ENCODE measurements at regions not wholly inside any gene's neighbourhood (a gene's known extent, or its start where the extent isn't known, plus 50 kb on each side); places are given as distances from the start of the nearest gene placed in this dataset.

- Histone ChIP-seq H3K4me1 (no peaks in the 10 kb centered on the region), H3K9me3 (no peaks in the 10 kb centered on the region), H3K27me3 (peaks cover 0 to 37% (median 21%) of the 10 kb centered on the region in 7 donors), H3K4me3 (no peak overlapping the region), H3K36me3 (no peaks in the 10 kb centered on the region), H3K27ac (no peak overlapping the region)
- no peak for TF ChIP-seq CTCF (IDR thresholded peaks at IDR 0.05)
- intact Hi-C loops (cut with DNase I): no loop called here
- WGBS, 2 donors: 80 to 81% methylated on average over 17 of the region's 17 CpGs
- no peak for DNase-seq
- no peak for ATAC-seq
Observed at GRCh38 chr19:29381353-29382203, 144.2 kb upstream of the VSTM2B start.

- no peak for ATAC-seq
- TF ChIP-seq CTCF (IDR thresholded peaks at IDR 0.05): no peak
- no peak for DNase-seq
- WGBS, 2 donors: 68% methylated on average over 6 of the region's 6 CpGs
- intact Hi-C loops (cut with DNase I): no loop called here
- Histone ChIP-seq H3K27me3 (peaks cover 0 to 35% (median 16%) of the 10 kb centered on the region in 7 donors), H3K4me1 (no peaks in the 10 kb centered on the region), H3K4me3 (no peak overlapping the region), H3K36me3 (no peaks in the 10 kb centered on the region), H3K9me3 (no peaks in the 10 kb centered on the region), H3K27ac (no peak overlapping the region)
Observed at GRCh38 chr19:29383696-29384095, 142.1 kb upstream of the VSTM2B start.

- intact Hi-C loops (cut with DNase I): no loop called here
- Histone ChIP-seq H3K4me1 (no peaks in the 10 kb centered on the region), H3K27me3 (peaks cover 0 to 26% (median 11%) of the 10 kb centered on the region in 7 donors), H3K36me3 (no peaks in the 10 kb centered on the region), H3K4me3 (no peak overlapping the region), H3K27ac (no peak overlapping the region), H3K9me3 (peaks cover 0 to 3% (median 0%) of the 10 kb centered on the region in 11 donors)
- 56 to 59% methylated on average over 8 of the region's 8 CpGs for WGBS, 2 donors
- no peak for ATAC-seq
- no peak for DNase-seq
- TF ChIP-seq CTCF (IDR thresholded peaks at IDR 0.05): no peak
Observed at GRCh38 chr19:29384656-29385055, 141.1 kb upstream of the VSTM2B start.

DNA sequence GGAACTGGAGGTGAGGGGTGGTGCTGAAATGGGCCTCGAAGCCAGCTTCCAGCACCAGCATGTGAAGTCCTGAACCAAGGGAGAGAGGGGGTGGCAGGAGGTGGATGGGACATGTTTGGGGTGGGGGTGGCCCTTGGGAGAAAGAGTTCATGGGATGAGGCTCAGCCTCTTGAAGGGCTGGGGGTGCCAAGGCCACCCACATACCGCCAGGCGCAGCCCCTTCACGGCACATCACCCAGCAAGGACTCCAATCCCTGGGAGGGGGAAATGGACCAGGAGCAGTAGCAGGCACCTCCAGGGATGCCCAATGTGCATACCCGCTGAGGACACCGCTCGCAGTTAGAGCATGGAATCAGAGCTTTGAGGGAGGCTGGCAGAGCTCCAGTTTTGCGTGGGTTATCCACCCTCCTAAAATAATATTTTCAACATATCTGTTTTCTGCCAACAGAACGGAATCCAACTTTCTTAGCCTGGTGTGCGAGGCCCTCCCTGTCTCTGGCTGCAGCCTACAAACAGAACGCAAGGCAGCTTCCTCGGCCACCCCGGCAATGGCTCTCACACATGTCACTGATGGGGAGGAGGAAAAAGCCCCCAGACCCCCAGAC, 140.5 kb upstream of the VSTM2B start:
- Histone ChIP-seq H3K9me3 (peaks cover 0 to 4% (median 0%) of the 10 kb centered on the region in 11 donors), H3K4me3 (no peak overlapping the region), H3K27me3 (peaks cover 0 to 20% (median 5%) of the 10 kb centered on the region in 7 donors), H3K36me3 (no peaks in the 10 kb centered on the region), H3K27ac (no peak overlapping the region), H3K4me1 (no peaks in the 10 kb centered on the region)
- 73 to 75% methylated on average over 13 of the region's 13 CpGs for WGBS, 2 donors
- ATAC-seq (no peak), DNase-seq (no peak)
- TF ChIP-seq CTCF (IDR thresholded peaks at IDR 0.05): no peak
- intact Hi-C loops (cut with DNase I): no loop called here
